Neural cell (in vitro differentiated cells): ENCODE measurements at regions not wholly inside any gene's neighbourhood (a gene's known extent, or its start where the extent isn't known, plus 50 kb on each side); places are given as distances from the start of the nearest gene placed in this dataset.

Experiments used
- H2AFZ ChIP-seq: fragments of 200-600, 300-800 bp; sonication (generic), shearing (Covaris generic); 2 replicates; pipeline ENCODE4 v1.6.0; 2014; ENCODE audit warnings: low read depth, mild to moderate bottlenecking, antibody characterized with exemption, low read length, moderate library complexity
- H3F3A ChIP-seq: fragments of 200-600 bp; shearing (Covaris generic); 2 replicates; pipeline ENCODE4 v1.6.1; 2016; ENCODE audit warnings: mild to moderate bottlenecking, moderate library complexity, mixed read lengths, antibody characterized with exemption, low read length; ENCODE audit not compliant: insufficient read depth, poor library complexity, severe bottlenecking
- H3K27ac ChIP-seq: fragments of 200-600, 300-800 bp; sonication (generic), shearing (Covaris generic); 2 replicates; pipeline ENCODE4 v1.5.1; 2014; ENCODE audit warnings: mild to moderate bottlenecking, low read length, moderate library complexity
- H3K27me3 ChIP-seq: fragments of 300-800, 200-600 bp; sonication (generic), shearing (Covaris generic); 2 replicates; pipeline ENCODE4 v1.6.0; 2014; ENCODE audit warnings: mild to moderate bottlenecking, low read depth, low read length, moderate library complexity; ENCODE audit not compliant: insufficient read depth
- H3K36me3 ChIP-seq: fragments of 300-800, 200-600 bp; sonication (generic), shearing (Covaris generic); 2 replicates; pipeline ENCODE4 v1.5.1; 2014; ENCODE audit warnings: mild to moderate bottlenecking, antibody characterized with exemption, low read length, moderate library complexity; ENCODE audit not compliant: insufficient read depth
- H3K4me2 ChIP-seq: fragments of 300-800, 200-600 bp; sonication (generic), shearing (Covaris generic); 2 replicates; pipeline ENCODE4 v1.6.0; 2014; ENCODE audit warnings: mild to moderate bottlenecking, low read length
- H3K4me3 ChIP-seq: fragments of 300-800, 200-600 bp; sonication (generic), shearing (Covaris generic); 2 replicates; pipeline ENCODE4 v1.5.1; 2014; ENCODE audit warnings: mild to moderate bottlenecking, low read length, moderate library complexity
- H3K79me2 ChIP-seq: fragments of 200-600 bp; shearing (Covaris generic); replicated peaks from 2 replicates; pipeline ENCODE4 v1.6.0; 2014; ENCODE audit warnings: mild to moderate bottlenecking, low read length, moderate library complexity; ENCODE audit not compliant: insufficient read depth
- H3K9ac ChIP-seq: fragments of 300-800, 200-600 bp; sonication (generic), shearing (Covaris generic); 2 replicates; pipeline ENCODE4 v1.6.1; 2016; ENCODE audit warnings: mild to moderate bottlenecking, low read length, mixed read lengths
- H3K9me2 ChIP-seq: fragments of 200-600 bp; shearing (Covaris generic); 2 replicates; pipeline ENCODE4 v1.6.1; 2016; ENCODE audit warnings: mild to moderate bottlenecking, low read length, mixed read lengths; ENCODE audit not compliant: insufficient read depth
- H3K9me3 ChIP-seq: fragments of 200-600, 300-800 bp; sonication (generic), shearing (Covaris generic); 2 replicates; pipeline ENCODE4 v1.6.1; 2016; ENCODE audit warnings: mild to moderate bottlenecking, mixed run types, low read length, moderate library complexity, mixed read lengths
- H4K20me1 ChIP-seq: fragments of 200-600 bp; shearing (Covaris generic); 2 replicates; pipeline ENCODE4 v1.6.1; 2016; ENCODE audit warnings: mild to moderate bottlenecking, mixed run types; ENCODE audit not compliant: insufficient read depth
- CTCF ChIP-seq: fragments of 450-650 bp; IDR thresholded peaks from 2 replicates; pipeline ENCODE4 v1.5.1; 2014; ENCODE audit warnings: antibody characterized with exemption, mild to moderate bottlenecking, moderate library complexity; ENCODE audit not compliant: poor library complexity, severe bottlenecking
- EP300 ChIP-seq: fragments of 450-650 bp; conservative IDR thresholded peaks from 2 replicates; pipeline ENCODE4 v1.6.1; 2014; ENCODE audit warnings: antibody characterized with exemption, mild to moderate bottlenecking, moderate library complexity; ENCODE audit not compliant: poor library complexity, severe bottlenecking
- EZH2 ChIP-seq: fragments of 200-600, 300-800 bp; shearing (Covaris generic), sonication (generic); IDR thresholded peaks from 2 replicates; pipeline ENCODE4 v1.6.1; 2014; ENCODE audit warnings: antibody characterized with exemption, low read length, borderline replicate concordance, mild to moderate bottlenecking; ENCODE audit not compliant: insufficient read depth, poor library complexity, severe bottlenecking
- MXI1 ChIP-seq: fragments of 450-650 bp; conservative IDR thresholded peaks from 2 replicates; pipeline ENCODE4 v1.6.1; 2014; ENCODE audit warnings: antibody characterized with exemption, mild to moderate bottlenecking; ENCODE audit not compliant: poor library complexity, severe bottlenecking
- POLR2AphosphoS5 ChIP-seq: IDR thresholded peaks from 2 replicates; pipeline ENCODE4 v1.6.1; 2012
- RAD21 ChIP-seq: fragments of 450-650 bp; conservative IDR thresholded peaks from 2 replicates; pipeline ENCODE4 v1.6.1; 2014; ENCODE audit warnings: antibody characterized with exemption, mild to moderate bottlenecking, moderate library complexity
- REST ChIP-seq: IDR thresholded peaks from 2 replicates; pipeline ENCODE4 v1.6.1; 2012; ENCODE audit warnings: borderline replicate concordance
- SMC3 ChIP-seq: fragments of 450-650 bp; conservative IDR thresholded peaks from 2 replicates; pipeline ENCODE4 v1.6.1; 2014; ENCODE audit warnings: antibody characterized with exemption, mild to moderate bottlenecking, moderate library complexity; ENCODE audit not compliant: poor library complexity
- TAF1 ChIP-seq: IDR thresholded peaks from 2 replicates; pipeline ENCODE4 v1.6.1; 2012; ENCODE audit warnings: low read depth

- Histone ChIP-seq H3K79me2 (no peaks in the 10 kb centered on the region), H3K27ac (no peak overlapping the region), H3K9ac (no peak overlapping the region), H3K36me3 (no peaks in the 10 kb centered on the region), H3K9me2 (no peaks in the 10 kb centered on the region), H3K27me3 (peaks cover under 1% of the 10 kb centered on the region), H3K4me2 (no peak overlapping the region), H4K20me1 (no peaks in the 10 kb centered on the region), H3K4me3 (no peak overlapping the region), H2AFZ (no peak overlapping the region), H3F3A (no peaks in the 10 kb centered on the region), H3K9me3 (no peaks in the 10 kb centered on the region)
- TF ChIP-seq REST (no peak), CTCF (no peak), EZH2 (no peak), POLR2AphosphoS5 (no peak), TAF1 (no peak), EP300 (no peak), RAD21 (no peak), MXI1 (no peak)
Observed at GRCh38 chr2:120561379-120562035, 174.2 kb upstream of the GLI2 start.

GRCh38 chr2:120562218-120563005, 173.3 kb upstream of the GLI2 start:
- TF ChIP-seq RAD21 (no peak), SMC3 (no peak), EP300 (no peak), POLR2AphosphoS5 (no peak), REST (no peak), EZH2 (no peak), CTCF (no peak), MXI1 (no peak), TAF1 (no peak)
- no peak overlapping the region for H2AFZ ChIP-seq
- no peaks in the 10 kb centered on the region for H3K27me3 ChIP-seq

More at GRCh38 chr2:120562218-120563005, 173.3 kb upstream of the GLI2 start:
- Histone ChIP-seq H3K9me3 (no peaks in the 10 kb centered on the region), H3K4me2 (no peak overlapping the region), H3F3A (no peaks in the 10 kb centered on the region), H3K27ac (no peak overlapping the region), H3K9me2 (no peaks in the 10 kb centered on the region), H3K36me3 (no peaks in the 10 kb centered on the region), H3K4me3 (no peak overlapping the region), H3K9ac (no peak overlapping the region), H3K79me2 (no peaks in the 10 kb centered on the region), H4K20me1 (no peaks in the 10 kb centered on the region)
